ENCODE measurements at regions not wholly inside any gene's neighbourhood (a gene's known extent, or its start where the extent isn't known, plus 50 kb on each side); places are given as distances from the start of the nearest gene placed in this dataset.

DNA sequence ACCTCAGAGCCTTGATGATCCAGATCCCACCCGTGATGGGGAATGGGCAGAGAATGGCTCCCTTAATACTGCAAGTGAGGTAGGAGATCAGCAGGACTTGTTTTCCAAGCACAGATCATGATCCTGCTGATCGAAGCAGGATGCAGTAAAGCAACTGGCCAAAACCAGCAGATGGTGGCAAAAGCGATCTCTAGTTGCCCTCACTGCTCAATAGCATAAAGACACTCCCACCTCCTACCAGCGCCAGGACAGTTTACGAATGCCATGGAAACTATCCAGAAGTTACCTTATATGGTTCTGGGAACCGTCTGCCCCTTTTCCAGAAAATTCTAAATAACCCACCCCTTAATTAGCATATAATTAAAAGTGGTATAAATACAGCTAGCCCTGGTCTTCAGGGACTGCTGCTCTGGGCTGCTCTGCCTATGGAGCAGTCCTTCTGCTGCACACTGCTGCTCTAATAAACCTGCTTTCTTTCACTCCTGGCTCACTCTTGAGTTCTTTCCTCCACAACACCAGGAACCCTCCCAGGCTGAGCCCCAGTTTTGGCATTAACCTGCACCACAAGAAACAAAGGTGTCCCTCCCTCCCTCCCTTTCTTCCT, 415.8 kb downstream of the PREX1 start:
- no peaks in the 10 kb centered on the region for H3K9me3 ChIP-seq
- no TSS peak for BruUV-seq (replicated peaks)
- no peak for DNase-seq
- TF ChIP-seq, protein P1, sequence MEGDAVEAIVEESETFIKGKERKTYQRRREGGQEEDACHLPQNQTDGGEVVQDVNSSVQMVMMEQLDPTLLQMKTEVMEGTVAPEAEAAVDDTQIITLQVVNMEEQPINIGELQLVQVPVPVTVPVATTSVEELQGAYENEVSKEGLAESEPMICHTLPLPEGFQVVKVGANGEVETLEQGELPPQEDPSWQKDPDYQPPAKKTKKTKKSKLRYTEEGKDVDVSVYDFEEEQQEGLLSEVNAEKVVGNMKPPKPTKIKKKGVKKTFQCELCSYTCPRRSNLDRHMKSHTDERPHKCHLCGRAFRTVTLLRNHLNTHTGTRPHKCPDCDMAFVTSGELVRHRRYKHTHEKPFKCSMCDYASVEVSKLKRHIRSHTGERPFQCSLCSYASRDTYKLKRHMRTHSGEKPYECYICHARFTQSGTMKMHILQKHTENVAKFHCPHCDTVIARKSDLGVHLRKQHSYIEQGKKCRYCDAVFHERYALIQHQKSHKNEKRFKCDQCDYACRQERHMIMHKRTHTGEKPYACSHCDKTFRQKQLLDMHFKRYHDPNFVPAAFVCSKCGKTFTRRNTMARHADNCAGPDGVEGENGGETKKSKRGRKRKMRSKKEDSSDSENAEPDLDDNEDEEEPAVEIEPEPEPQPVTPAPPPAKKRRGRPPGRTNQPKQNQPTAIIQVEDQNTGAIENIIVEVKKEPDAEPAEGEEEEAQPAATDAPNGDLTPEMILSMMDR (IDR thresholded peaks at IDR 0.05; ENCODE audit: insufficient read depth in 1 of 2, low read depth in 1 of 2, low read length in 1 of 2, severe bottlenecking in 1 of 2, unreplicated experiment in 1 of 2) = no peak
- CTCF ChIA-PET = interaction anchor here (0.7 kb wide), 1 partner anchor 14 kb away, joined by 5 read pairs; no protein-coding TSS in a partner anchor
- H3K27me3 Mint-ChIP-seq (ENCODE audit: insufficient read depth, unreplicated experiment) = no peaks in the 10 kb centered on the region
- POLR2A ChIA-PET = no interaction called here
- no peak overlapping the region for H3K4me3 ChIP-seq (ENCODE audit: low read depth, low read length)
- peaks cover 7% of the 10 kb centered on the region for H3K4me1 Mint-ChIP-seq (ENCODE audit: low read depth, unreplicated experiment)
- peaks cover 5% of the 10 kb centered on the region; the same call in 1 of the 2 replicates for H3K4me1 ChIP-seq
- no peaks in the 10 kb centered on the region for H3K36me3 ChIP-seq (ENCODE audit: control insufficient read depth, insufficient read depth, low read length)
- H3K36me3 Mint-ChIP-seq (ENCODE audit: insufficient read depth, unreplicated experiment) = no peaks in the 10 kb centered on the region
- no peaks in the 10 kb centered on the region for H3K9me3 Mint-ChIP-seq (ENCODE audit: unreplicated experiment)
- no peaks in the 10 kb centered on the region for H3K27me3 ChIP-seq (replicated peaks; ENCODE audit: control insufficient read depth, insufficient read depth, low read length)
- H3K4me3 Mint-ChIP-seq (ENCODE audit: unreplicated experiment) = no peak overlapping the region
- intact Hi-C loops (cut with micrococcal nuclease; ENCODE audit: unreplicated experiment) = no loop called here
- H3K27ac Mint-ChIP-seq (ENCODE audit: unreplicated experiment) = no peak overlapping the region

DNA sequence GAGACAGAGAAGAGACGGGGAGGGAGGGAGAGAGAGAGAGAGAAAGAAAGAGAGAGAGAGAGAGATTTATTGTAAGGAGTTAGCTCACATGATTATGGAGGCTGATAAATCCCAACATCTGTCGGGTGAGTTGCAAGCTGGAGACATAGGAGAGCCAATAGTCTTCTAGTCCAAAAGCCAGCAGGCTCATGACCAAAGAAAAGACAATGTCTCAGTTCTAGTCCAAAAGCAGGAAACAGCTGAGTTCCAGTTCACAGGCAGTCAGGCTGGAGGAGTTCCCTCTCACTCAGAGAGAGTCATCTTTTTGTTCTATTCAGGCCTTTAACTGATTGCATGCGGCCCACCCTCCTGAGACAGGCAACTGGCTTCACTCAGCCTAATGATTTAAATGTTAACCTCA, 416.6 kb downstream of the PREX1 start:
- no peak overlapping the region for H3K27ac Mint-ChIP-seq (ENCODE audit: unreplicated experiment)
- Histone ChIP-seq H3K4me1 (peaks cover 5% of the 10 kb centered on the region; the same call in 1 of the 2 replicates), H3K36me3 (ENCODE audit: control insufficient read depth, insufficient read depth, low read length) (no peaks in the 10 kb centered on the region), H3K27me3 (replicated peaks; ENCODE audit: control insufficient read depth, insufficient read depth, low read length) (no peaks in the 10 kb centered on the region), H3K4me3 (ENCODE audit: low read depth, low read length) (no peak overlapping the region), H3K9me3 (no peaks in the 10 kb centered on the region)
- intact Hi-C loops (cut with micrococcal nuclease; ENCODE audit: unreplicated experiment) = no loop called here
- no peaks in the 10 kb centered on the region for H3K36me3 Mint-ChIP-seq (ENCODE audit: insufficient read depth, unreplicated experiment)
- peaks cover 7% of the 10 kb centered on the region for H3K4me1 Mint-ChIP-seq (ENCODE audit: low read depth, unreplicated experiment)
- DNase-seq = no peak
- H3K9me3 Mint-ChIP-seq (ENCODE audit: unreplicated experiment) = no peaks in the 10 kb centered on the region
- CTCF ChIA-PET = interaction anchor here (0.7 kb wide), 1 partner anchor 13 kb away, joined by 5 read pairs; no protein-coding TSS in a partner anchor
- POLR2A ChIA-PET = no interaction called here
- no TSS peak for BruUV-seq (replicated peaks)
- TF ChIP-seq, protein P1 (IDR thresholded peaks at IDR 0.05; ENCODE audit: insufficient read depth in 1 of 2, low read depth in 1 of 2, low read length in 1 of 2, severe bottlenecking in 1 of 2, unreplicated experiment in 1 of 2) = no peak
- no peaks in the 10 kb centered on the region for H3K27me3 Mint-ChIP-seq (ENCODE audit: insufficient read depth, unreplicated experiment)
- no peak overlapping the region for H3K4me3 Mint-ChIP-seq (ENCODE audit: unreplicated experiment)

- CTCF ChIA-PET = interaction anchor here (1.0 kb wide), 1 partner anchor 10 kb away, joined by 3 read pairs; no protein-coding TSS in a partner anchor
- no peaks in the 10 kb centered on the region for H3K27me3 ChIP-seq (replicated peaks; ENCODE audit: control insufficient read depth, insufficient read depth, low read length)
- H3K4me3 ChIP-seq (ENCODE audit: low read depth, low read length) = no peak overlapping the region
- Mint-ChIP-seq H3K36me3 (ENCODE audit: insufficient read depth, unreplicated experiment) (no peaks in the 10 kb centered on the region), H3K27me3 (ENCODE audit: insufficient read depth, unreplicated experiment) (no peaks in the 10 kb centered on the region), H3K4me3 (ENCODE audit: unreplicated experiment) (no peak overlapping the region), H3K9me3 (ENCODE audit: unreplicated experiment) (no peaks in the 10 kb centered on the region), H3K4me1 (ENCODE audit: low read depth, unreplicated experiment) (peaks cover 7% of the 10 kb centered on the region), H3K27ac (ENCODE audit: unreplicated experiment) (no peak overlapping the region)
- no peaks in the 10 kb centered on the region for H3K36me3 ChIP-seq (ENCODE audit: control insufficient read depth, insufficient read depth, low read length)
- DNase-seq = no peak
- H3K4me1 ChIP-seq = peaks cover 5% of the 10 kb centered on the region; the same call in 1 of the 2 replicates
- POLR2A ChIA-PET = no interaction called here
- TF ChIP-seq, protein P1 (IDR thresholded peaks at IDR 0.05; ENCODE audit: insufficient read depth in 1 of 2, low read depth in 1 of 2, low read length in 1 of 2, severe bottlenecking in 1 of 2, unreplicated experiment in 1 of 2) = no peak
- BruUV-seq (replicated peaks) = no TSS peak
- no peaks in the 10 kb centered on the region for H3K9me3 ChIP-seq
- intact Hi-C loops (cut with micrococcal nuclease; ENCODE audit: unreplicated experiment) = no loop called here
These were observed 418.7 kb downstream of the PREX1 start for GRCh38 chr20:48409055-48409615.

All from Caco-2 (cell line).